Activated B cell treated with CpG ODN at 0.5 μM for 24 hours (primary cell): ENCODE measurements at regions not wholly inside any gene's neighbourhood (a gene's known extent, or its start where the extent isn't known, plus 50 kb on each side); places are given as distances from the start of the nearest gene placed in this dataset.
"Not testable (repeated sequence)": the region's sequence is repeated elsewhere in the genome, so short reads cannot be mapped to it uniquely, and the experiment has no call there.

Experiments
- ATAC-seq: fragments of 200-7000 bp; cut with Tn5 transposase; one replicate; pipeline ENCODE4 v1.10.0; 2021; ENCODE audit warnings: low read depth, mild to moderate bottlenecking, moderate library complexity
- CTCF ChIA-PET: fragments of 350-600 bp; sonication (Branson Sonifier 250); formaldehyde crosslinking; loops from one replicate; lab custom pipeline; 2021; ENCODE audit warnings: antibody characterized with exemption; lab: Charles Lee
- POLR2A ChIA-PET: fragments of 350-600 bp; sonication (Branson Sonifier 250); formaldehyde crosslinking; loops from one replicate; lab custom pipeline; 2021; ENCODE audit warnings: antibody characterized with exemption; lab: Charles Lee
- DNase-seq: peaks from one replicate; pipeline ENCODE4 v3.0.0; 2022
- H3K27ac Mint-ChIP-seq: one replicate; pipeline ENCODE4 v1.8.0; 2020; ENCODE audit warnings: mixed read lengths
- H3K27me3 Mint-ChIP-seq: one replicate; pipeline ENCODE4 v1.8.0; 2021; ENCODE audit warnings: mixed read lengths
- H3K36me3 Mint-ChIP-seq: one replicate; pipeline ENCODE4 v1.8.0; 2021; ENCODE audit warnings: low read depth, mixed read lengths
- H3K4me1 Mint-ChIP-seq: one replicate; pipeline ENCODE4 v1.8.0; 2021; ENCODE audit warnings: mixed read lengths
- H3K4me3 Mint-ChIP-seq: one replicate; pipeline ENCODE4 v1.8.0; 2020; ENCODE audit warnings: mild to moderate bottlenecking, mixed read lengths
- H3K9me3 Mint-ChIP-seq: one replicate; pipeline ENCODE4 v1.8.0; 2020; ENCODE audit warnings: mixed read lengths
- intact Hi-C: fragments of 100-400 bp; cut with micrococcal nuclease; formaldehyde crosslinking; loops from one replicate; pipeline ENCODE4 v1.15.1; 2024
- TF ChIP-seq, protein P1 (sequence below): fragments of 200-600 bp; IDR thresholded peaks from one replicate; pipeline ENCODE4 v1.8.0; 2022; ENCODE audit warnings: antibody characterized with exemption, mild to moderate bottlenecking

DNA sequence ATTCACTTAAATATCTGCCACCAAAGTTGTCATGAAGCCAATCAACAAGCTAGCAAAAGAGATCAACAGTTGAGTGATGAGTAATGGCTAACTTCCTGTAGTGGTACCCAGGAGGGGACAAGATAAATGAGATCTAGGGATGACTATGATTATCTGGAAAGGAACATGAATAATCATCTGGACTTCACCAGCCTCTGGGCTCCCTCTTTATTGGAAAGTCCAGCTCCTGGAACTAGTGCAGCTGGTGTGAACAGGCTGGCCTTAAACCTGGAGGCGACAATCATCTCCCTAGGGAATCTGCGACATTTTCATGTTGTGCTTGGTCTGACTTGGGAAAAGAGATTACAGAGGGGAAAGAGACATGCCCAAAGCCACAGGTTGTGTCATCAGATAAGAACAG lies 518.6 kb downstream of the GRIN2A start:
- no peaks in the 10 kb centered on the region for H3K9me3 Mint-ChIP-seq
- no peak overlapping the region for H3K27ac Mint-ChIP-seq
- DNase-seq (no peak), ATAC-seq (no peak)
- no peak overlapping the region for H3K4me3 Mint-ChIP-seq
- ChIA-PET CTCF (no interaction called here), POLR2A (no interaction called here)
- TF ChIP-seq, protein P1, sequence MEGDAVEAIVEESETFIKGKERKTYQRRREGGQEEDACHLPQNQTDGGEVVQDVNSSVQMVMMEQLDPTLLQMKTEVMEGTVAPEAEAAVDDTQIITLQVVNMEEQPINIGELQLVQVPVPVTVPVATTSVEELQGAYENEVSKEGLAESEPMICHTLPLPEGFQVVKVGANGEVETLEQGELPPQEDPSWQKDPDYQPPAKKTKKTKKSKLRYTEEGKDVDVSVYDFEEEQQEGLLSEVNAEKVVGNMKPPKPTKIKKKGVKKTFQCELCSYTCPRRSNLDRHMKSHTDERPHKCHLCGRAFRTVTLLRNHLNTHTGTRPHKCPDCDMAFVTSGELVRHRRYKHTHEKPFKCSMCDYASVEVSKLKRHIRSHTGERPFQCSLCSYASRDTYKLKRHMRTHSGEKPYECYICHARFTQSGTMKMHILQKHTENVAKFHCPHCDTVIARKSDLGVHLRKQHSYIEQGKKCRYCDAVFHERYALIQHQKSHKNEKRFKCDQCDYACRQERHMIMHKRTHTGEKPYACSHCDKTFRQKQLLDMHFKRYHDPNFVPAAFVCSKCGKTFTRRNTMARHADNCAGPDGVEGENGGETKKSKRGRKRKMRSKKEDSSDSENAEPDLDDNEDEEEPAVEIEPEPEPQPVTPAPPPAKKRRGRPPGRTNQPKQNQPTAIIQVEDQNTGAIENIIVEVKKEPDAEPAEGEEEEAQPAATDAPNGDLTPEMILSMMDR: no peak
- no peaks in the 10 kb centered on the region for H3K36me3 Mint-ChIP-seq
- intact Hi-C loops: no loop called here
- H3K4me1 Mint-ChIP-seq: no peaks in the 10 kb centered on the region
- H3K27me3 Mint-ChIP-seq: no peaks in the 10 kb centered on the region

GRCh38 chr16:9665851-9666271 lies 516.4 kb downstream of the GRIN2A start:
- POLR2A ChIA-PET: no interaction called here
- Mint-ChIP-seq H3K27me3 (no peaks in the 10 kb centered on the region), H3K27ac (no peak overlapping the region), H3K4me1 (no peaks in the 10 kb centered on the region), H3K9me3 (no peaks in the 10 kb centered on the region), H3K4me3 (no peak overlapping the region), H3K36me3 (no peaks in the 10 kb centered on the region)
- TF ChIP-seq, protein P1: no peak
- CTCF ChIA-PET: no interaction called here
- intact Hi-C loops: no loop called here
- DNase-seq (no peak), ATAC-seq (no peak)

DNA sequence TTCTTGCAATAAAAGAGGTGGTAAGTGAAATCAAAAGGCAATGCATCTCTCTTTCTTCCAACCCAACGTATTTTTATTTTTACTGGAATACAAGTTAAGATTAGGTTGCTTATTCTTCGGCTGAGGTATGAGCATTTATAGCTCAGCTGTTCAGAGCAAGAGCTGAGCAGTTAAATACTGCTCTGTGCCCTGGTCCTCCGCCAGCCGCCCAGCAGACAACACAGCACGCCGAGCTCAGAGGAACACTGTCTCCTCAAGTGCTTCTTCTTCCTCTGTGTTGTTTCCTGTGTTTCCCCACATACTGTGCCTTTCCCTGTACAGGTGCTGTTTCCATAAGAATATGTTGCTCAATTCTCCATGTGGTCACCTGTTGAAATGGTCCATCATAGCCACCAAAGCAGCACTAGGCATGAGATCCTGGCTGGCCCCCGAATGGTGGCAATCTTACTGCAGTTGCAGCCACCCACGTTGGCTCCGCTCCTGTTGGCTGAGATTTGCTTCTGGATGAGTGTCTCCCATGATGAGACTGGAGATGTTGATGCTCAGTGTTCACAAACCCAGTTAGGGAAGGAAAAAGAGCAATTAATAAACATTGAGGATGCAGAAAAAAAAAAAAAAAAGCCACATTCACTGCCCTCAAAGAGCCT lies 515.3 kb downstream of the GRIN2A start:
- Mint-ChIP-seq H3K9me3 (no peaks in the 10 kb centered on the region), H3K27me3 (no peaks in the 10 kb centered on the region), H3K36me3 (no peaks in the 10 kb centered on the region), H3K4me3 (no peak overlapping the region), H3K4me1 (no peaks in the 10 kb centered on the region), H3K27ac (no peak overlapping the region)
- intact Hi-C loops: no loop called here
- no peak for ATAC-seq
- CTCF ChIA-PET: no interaction called here
- POLR2A ChIA-PET: no interaction called here
- no peak for DNase-seq
- TF ChIP-seq, protein P1: no peak

- DNase-seq (no peak), ATAC-seq (no peak)
- ChIA-PET CTCF (no interaction called here), POLR2A (no interaction called here)
- intact Hi-C loops: no loop called here
- TF ChIP-seq, protein P1: no peak
- Mint-ChIP-seq H3K4me3 (no peak overlapping the region), H3K36me3 (no peaks in the 10 kb centered on the region), H3K27ac (no peak overlapping the region), H3K9me3 (no peaks in the 10 kb centered on the region), H3K4me1 (no peaks in the 10 kb centered on the region), H3K27me3 (no peaks in the 10 kb centered on the region)
Observed at GRCh38 chr16:9670033-9670432, 512.2 kb downstream of the GRIN2A start.

DNA sequence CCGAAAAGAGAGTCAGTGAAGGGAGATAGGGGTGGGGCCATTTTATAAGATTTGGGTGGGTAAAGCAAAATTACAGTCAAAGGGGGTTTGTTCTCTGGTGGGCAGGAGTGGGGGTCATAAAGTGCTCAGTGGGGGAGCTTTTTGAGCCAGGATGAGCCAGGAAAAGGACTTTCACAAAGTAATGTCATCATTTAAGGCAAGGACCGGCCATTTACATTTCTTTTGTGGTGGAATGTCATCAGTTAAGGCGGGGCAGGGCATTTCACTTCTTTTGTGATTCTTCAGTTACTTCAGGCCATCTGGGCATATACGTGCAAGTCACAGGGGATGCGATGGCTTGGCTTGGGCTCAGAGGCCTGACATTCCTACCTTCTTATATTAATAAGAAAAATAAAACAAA lies 511.6 kb downstream of the GRIN2A start:
- POLR2A ChIA-PET, H3K36me3 Mint-ChIP-seq, H3K4me1 Mint-ChIP-seq, H3K27me3 Mint-ChIP-seq, intact Hi-C loops, H3K27ac Mint-ChIP-seq, H3K9me3 Mint-ChIP-seq, DNase-seq, ATAC-seq, CTCF ChIA-PET, H3K4me3 Mint-ChIP-seq: not testable (repeated sequence)

DNA sequence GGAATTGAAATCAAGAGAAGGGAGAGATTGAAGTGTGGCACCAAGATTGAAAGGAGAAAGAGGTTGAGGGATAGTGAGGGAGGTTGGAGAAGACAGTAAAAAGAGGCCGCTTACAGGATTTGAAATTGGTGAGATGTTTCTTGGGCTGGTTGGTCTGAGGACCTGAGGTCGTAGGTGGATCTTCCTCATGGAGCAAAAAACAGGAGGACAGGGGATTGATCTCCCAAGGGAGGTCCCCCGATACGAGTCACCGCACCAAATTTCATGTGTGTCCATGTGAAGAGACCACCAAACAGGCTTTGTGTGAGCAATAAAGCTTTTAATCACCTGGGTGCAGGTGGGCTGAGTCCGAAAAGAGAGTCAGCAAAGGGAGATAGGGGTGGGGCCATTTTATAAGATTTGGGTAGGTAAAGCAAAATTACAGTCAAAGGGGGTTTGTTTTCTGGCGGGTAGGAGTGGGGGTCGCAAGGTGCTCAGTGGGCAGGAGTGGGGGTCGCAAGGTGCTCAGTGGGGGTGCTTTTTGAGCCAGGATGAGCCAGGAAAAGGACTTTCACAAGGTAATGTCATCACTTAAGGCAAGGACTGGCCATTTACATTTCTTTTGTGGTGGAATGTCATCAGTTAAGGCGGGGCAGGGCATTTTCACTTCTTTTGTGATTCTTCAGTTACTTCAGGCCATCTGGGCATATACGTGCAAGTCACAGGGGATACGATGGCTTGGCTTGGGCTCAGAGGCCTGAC lies 505.5 kb downstream of the GRIN2A start:
- H3K27ac Mint-ChIP-seq, ATAC-seq, H3K4me1 Mint-ChIP-seq, POLR2A ChIA-PET, intact Hi-C loops, H3K4me3 Mint-ChIP-seq, DNase-seq, CTCF ChIA-PET, H3K27me3 Mint-ChIP-seq, H3K9me3 Mint-ChIP-seq, H3K36me3 Mint-ChIP-seq: not testable (repeated sequence)
